ENCODE measurements at regions not wholly inside any gene's neighbourhood (a gene's known extent, or its start where the extent isn't known, plus 50 kb on each side); places are given as distances from the start of the nearest gene placed in this dataset.

GRCh38 chr9:83182071-83182470, 119.1 kb upstream of the RASEF start:
- no peak for TF ChIP-seq CTCF (IDR thresholded peaks at IDR 0.05; ENCODE audit: insufficient read depth, low read length)
- TF ChIP-seq POLR2AphosphoS5 (IDR thresholded peaks at IDR 0.05; ENCODE audit: low read depth) = no peak
- no peak for TF ChIP-seq REST (IDR thresholded peaks at IDR 0.05; ENCODE audit: insufficient replicate concordance, low read depth)
